ENCODE measurements at regions not wholly inside any gene's neighbourhood (a gene's known extent, or its start where the extent isn't known, plus 50 kb on each side); places are given as distances from the start of the nearest gene placed in this dataset.

DNA sequence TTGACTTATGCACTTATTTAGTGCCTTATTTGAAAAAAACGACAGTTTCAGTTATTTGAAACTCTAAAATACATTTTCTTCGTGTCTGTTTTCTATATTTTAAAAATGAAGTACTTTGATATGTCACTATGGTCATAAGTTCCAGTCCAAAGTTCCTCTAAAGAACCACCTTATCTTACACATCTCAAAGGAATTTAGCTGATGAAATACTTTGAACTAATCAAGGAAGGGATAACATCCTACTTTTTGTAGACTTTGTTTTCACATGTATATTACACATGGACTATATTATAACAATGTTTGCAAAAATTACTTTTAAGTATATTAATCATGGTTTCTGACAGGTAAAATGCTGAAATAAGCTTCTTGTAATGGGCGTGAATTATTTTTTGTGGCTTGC is 265.8 kb upstream of the ZNF717 start:
- no peak overlapping the region for H3K4me3 ChIP-seq (ENCODE audit: control insufficient read depth, low read depth, low read length)
- TF ChIP-seq, protein P1, sequence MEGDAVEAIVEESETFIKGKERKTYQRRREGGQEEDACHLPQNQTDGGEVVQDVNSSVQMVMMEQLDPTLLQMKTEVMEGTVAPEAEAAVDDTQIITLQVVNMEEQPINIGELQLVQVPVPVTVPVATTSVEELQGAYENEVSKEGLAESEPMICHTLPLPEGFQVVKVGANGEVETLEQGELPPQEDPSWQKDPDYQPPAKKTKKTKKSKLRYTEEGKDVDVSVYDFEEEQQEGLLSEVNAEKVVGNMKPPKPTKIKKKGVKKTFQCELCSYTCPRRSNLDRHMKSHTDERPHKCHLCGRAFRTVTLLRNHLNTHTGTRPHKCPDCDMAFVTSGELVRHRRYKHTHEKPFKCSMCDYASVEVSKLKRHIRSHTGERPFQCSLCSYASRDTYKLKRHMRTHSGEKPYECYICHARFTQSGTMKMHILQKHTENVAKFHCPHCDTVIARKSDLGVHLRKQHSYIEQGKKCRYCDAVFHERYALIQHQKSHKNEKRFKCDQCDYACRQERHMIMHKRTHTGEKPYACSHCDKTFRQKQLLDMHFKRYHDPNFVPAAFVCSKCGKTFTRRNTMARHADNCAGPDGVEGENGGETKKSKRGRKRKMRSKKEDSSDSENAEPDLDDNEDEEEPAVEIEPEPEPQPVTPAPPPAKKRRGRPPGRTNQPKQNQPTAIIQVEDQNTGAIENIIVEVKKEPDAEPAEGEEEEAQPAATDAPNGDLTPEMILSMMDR (IDR thresholded peaks at IDR 0.05; ENCODE audit: control insufficient read depth, insufficient read depth, low read depth, low read length, missing control alignments): no peak
- no peak for DNase-seq (ENCODE audit: low read depth)

- TF ChIP-seq, protein P1 (IDR thresholded peaks at IDR 0.05; ENCODE audit: control insufficient read depth, insufficient read depth, low read depth, low read length, missing control alignments): no peak
- H3K4me3 ChIP-seq (ENCODE audit: control insufficient read depth, low read depth, low read length): no peak overlapping the region
- no peak for DNase-seq (ENCODE audit: low read depth)
These were observed 269.1 kb upstream of the ZNF717 start for GRCh38 chr3:76054404-76054803.

- H3K4me3 ChIP-seq (ENCODE audit: control insufficient read depth, low read depth, low read length): no peak overlapping the region
- TF ChIP-seq, protein P1 (IDR thresholded peaks at IDR 0.05; ENCODE audit: control insufficient read depth, insufficient read depth, low read depth, low read length, missing control alignments): no peak
These were observed 276.3 kb upstream of the ZNF717 start for GRCh38 chr3:76061654-76062053.

GRCh38 chr3:76063019-76063418 is 277.7 kb upstream of the ZNF717 start:
- TF ChIP-seq, protein P1 (IDR thresholded peaks at IDR 0.05; ENCODE audit: control insufficient read depth, insufficient read depth, low read depth, low read length, missing control alignments): no peak
- peak; percentile 67 for DNase-seq (ENCODE audit: low read depth)
- no peak overlapping the region for H3K4me3 ChIP-seq (ENCODE audit: control insufficient read depth, low read depth, low read length)

More at GRCh38 chr3:76061654-76062053, 276.3 kb upstream of the ZNF717 start:
- DNase-seq (ENCODE audit: low read depth): no peak

DNA sequence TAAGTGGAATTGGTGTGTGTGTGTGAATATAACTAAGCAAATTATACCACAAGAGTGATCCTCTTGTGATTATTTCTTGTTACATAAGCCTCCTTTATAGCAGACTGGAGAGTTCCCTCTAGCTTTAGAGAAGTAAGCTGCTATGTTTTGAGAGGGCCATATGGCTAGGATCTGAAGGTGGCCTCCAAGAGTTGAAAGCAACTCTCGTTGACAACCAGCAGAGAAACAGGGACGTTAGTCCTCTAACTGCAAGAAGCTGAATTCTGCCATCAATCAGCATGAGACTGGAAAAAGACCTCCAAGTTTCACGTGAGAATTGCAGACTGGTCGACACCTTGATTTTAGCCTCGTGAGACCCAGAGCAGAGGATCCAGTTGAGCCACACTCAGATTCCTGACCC is 278.5 kb upstream of the ZNF717 start:
- TF ChIP-seq, protein P1 (IDR thresholded peaks at IDR 0.05; ENCODE audit: control insufficient read depth, insufficient read depth, low read depth, low read length, missing control alignments): no peak
- no peak for DNase-seq (ENCODE audit: low read depth)
- H3K4me3 ChIP-seq (ENCODE audit: control insufficient read depth, low read depth, low read length): no peak overlapping the region

GRCh38 chr3:76065964-76066363 is 280.6 kb upstream of the ZNF717 start:
- TF ChIP-seq, protein P1 (IDR thresholded peaks at IDR 0.05; ENCODE audit: control insufficient read depth, insufficient read depth, low read depth, low read length, missing control alignments): no peak

DNA sequence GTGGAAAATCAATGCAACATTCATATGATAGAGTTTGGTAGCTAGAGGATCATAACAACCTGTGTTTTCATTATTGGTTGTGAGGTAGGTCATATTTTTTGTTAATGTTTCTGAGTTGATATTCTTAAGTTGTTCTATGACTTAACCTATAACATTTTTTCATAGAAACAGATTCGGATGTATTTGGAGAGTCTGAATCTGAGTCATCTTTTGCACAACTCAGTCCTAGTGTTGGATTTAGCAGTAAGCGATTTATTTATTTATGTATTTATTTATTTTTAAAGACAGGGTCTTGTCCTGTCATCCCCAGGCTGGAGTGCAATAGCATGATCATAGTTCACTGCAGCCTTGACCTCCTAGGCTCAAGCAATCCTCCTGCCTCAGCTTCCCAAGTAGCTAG is 292.8 kb upstream of the ZNF717 start:
- DNase-seq (ENCODE audit: low read depth): no peak
- H3K4me3 ChIP-seq (ENCODE audit: control insufficient read depth, low read depth, low read length): no peak overlapping the region
- TF ChIP-seq, protein P1 (IDR thresholded peaks at IDR 0.05; ENCODE audit: control insufficient read depth, insufficient read depth, low read depth, low read length, missing control alignments): no peak

More at GRCh38 chr3:76065964-76066363, 280.6 kb upstream of the ZNF717 start:
- DNase-seq (ENCODE audit: low read depth): peak; percentile 23
- H3K4me3 ChIP-seq (ENCODE audit: control insufficient read depth, low read depth, low read length): no peak overlapping the region
